Stomach smooth muscle (tissue), 2 donors: ENCODE measurements at regions not wholly inside any gene's neighbourhood (a gene's known extent, or its start where the extent isn't known, plus 50 kb on each side); places are given as distances from the start of the nearest gene placed in this dataset.
"Not testable (repeated sequence)": the region's sequence is repeated elsewhere in the genome, so short reads cannot be mapped to it uniquely, and the experiment has no call there.

Source experiments
- H3K27ac ChIP-seq: one replicate; pipeline ENCODE4 v1.7.0; 2013; ENCODE audit warnings: mild to moderate bottlenecking, low read length, inconsistent platforms
- H3K27me3 ChIP-seq, 2 donors: one replicate each; pipeline ENCODE4 v1.7.0; 2013; ENCODE audit warnings: low read length in 2 of 2; ENCODE audit not compliant: insufficient read depth in 2 of 2, control insufficient read depth in 1 of 2
- H3K36me3 ChIP-seq, 2 donors: one replicate each; pipeline ENCODE4 v1.7.0; 2013; ENCODE audit warnings: low read length in 2 of 2; ENCODE audit not compliant: control insufficient read depth in 2 of 2, insufficient read depth in 2 of 2
- H3K4me1 ChIP-seq: one replicate; pipeline ENCODE4 v1.7.0; 2013; ENCODE audit warnings: low read length; ENCODE audit not compliant: control insufficient read depth, insufficient read depth
- H3K4me3 ChIP-seq, 2 donors: one replicate each; pipeline ENCODE4 v1.7.0; 2013; ENCODE audit warnings: low read length in 2 of 2
- H3K9ac ChIP-seq, 2 donors: one replicate each; pipeline ENCODE4 v1.7.0; 2013; ENCODE audit warnings: low read length in 2 of 2, mild to moderate bottlenecking in 1 of 2
- H3K9me3 ChIP-seq, 2 donors: one replicate each; pipeline ENCODE4 v1.7.0; 2013; ENCODE audit warnings: low read length in 2 of 2; ENCODE audit not compliant: control insufficient read depth in 2 of 2
- donor health status: healthy.
- donor health status: Pancreatic carcinoma.

DNA sequence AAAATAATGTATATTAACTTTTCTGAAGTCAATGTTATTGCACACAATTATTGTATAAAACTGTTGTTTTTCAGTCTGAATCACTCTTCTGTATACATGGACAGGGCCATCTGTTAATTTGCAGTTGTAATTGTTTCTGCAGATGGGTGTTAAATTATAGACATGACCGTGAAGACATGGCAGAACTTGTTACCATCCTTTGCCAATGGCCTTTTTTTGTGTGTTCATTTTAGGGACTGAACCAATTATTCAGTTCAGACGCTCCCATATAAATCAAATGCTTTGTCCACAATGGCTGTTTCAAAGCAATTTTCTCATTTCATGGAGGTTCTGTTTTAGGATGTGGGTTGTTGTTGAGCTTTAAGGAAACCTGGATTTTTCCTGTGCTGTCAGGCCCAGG lies 533.7 kb downstream of the DOK5 start:
- Histone ChIP-seq H3K4me3 (no peak overlapping the region), H3K27me3 (no peaks in the 10 kb centered on the region), H3K27ac (no peak overlapping the region), H3K4me1 (no peaks in the 10 kb centered on the region), H3K36me3 (no peaks in the 10 kb centered on the region), H3K9me3 (no peaks in the 10 kb centered on the region), H3K9ac (no peak overlapping the region)

DNA sequence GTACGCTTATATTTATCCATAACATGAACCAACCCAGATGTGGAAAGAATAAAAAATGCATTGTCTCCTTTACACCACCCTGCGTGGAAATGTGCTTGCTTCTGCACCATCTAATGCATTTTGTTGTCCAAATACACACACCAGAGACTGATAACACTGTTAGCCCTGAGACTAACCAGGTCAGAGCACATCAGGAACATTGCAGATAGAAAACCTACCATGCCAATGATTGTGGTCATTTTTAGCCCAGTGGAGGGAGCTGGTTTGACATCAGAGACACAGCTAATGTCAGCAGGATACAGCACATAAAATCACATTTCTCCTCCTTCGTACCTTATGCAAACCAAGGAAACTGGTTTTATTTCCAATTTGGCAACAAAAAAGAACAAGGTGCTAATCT lies 528.7 kb downstream of the DOK5 start:
- H3K4me3 ChIP-seq = no peak overlapping the region
- no peaks in the 10 kb centered on the region for H3K36me3 ChIP-seq
- H3K4me1 ChIP-seq = no peaks in the 10 kb centered on the region
- H3K9ac ChIP-seq = no peak overlapping the region
- no peaks in the 10 kb centered on the region for H3K9me3 ChIP-seq
- H3K27ac ChIP-seq = no peak overlapping the region
- no peaks in the 10 kb centered on the region for H3K27me3 ChIP-seq

DNA sequence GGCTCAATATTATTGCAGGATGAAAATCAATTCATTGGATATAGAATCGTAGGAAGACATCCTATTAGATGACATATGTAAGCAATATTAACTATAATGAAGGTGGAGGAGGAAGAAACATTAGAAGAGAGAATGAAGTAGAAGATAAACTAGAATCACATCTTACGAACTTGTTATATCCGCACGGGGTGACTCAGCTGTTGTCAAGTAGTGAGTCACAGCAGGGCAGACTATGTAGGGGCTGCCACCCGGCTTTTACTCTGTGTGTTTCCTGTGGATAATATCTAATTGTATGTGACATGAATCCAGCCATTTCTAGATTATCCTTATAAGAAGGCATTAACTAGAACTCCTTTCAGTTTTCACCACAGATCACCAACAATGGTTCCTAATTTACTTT lies 520.2 kb downstream of the DOK5 start:
- Histone ChIP-seq H3K27me3 (no peaks in the 10 kb centered on the region), H3K9ac (no peak overlapping the region), H3K4me3 (no peak overlapping the region), H3K4me1 (no peaks in the 10 kb centered on the region), H3K36me3 (no peaks in the 10 kb centered on the region), H3K9me3 (no peaks in the 10 kb centered on the region), H3K27ac (no peak overlapping the region)

DNA sequence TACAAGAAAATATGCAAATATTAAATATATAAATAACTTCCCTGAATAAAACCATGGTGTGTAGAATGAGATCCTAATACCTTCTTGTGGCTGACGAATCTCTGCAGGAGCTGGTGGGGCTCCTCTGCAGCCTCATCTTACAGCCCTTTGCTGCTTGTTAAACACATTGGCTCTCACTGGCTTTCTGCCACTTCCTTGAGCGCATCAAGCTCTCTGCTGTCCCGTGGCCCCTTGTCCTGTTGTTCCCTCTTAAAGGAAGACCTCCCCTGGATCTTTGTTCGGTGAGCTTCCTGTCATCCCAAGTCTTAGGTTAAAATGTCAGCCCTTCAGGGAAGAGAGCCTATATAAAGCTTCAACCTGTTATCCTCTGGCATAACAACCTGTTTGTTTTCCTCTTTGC lies 519.6 kb downstream of the DOK5 start:
- Histone ChIP-seq H3K9me3 (no peaks in the 10 kb centered on the region), H3K36me3 (no peaks in the 10 kb centered on the region), H3K27me3 (no peaks in the 10 kb centered on the region), H3K9ac (no peak overlapping the region), H3K4me3 (no peak overlapping the region), H3K4me1 (no peaks in the 10 kb centered on the region), H3K27ac (no peak overlapping the region)

DNA sequence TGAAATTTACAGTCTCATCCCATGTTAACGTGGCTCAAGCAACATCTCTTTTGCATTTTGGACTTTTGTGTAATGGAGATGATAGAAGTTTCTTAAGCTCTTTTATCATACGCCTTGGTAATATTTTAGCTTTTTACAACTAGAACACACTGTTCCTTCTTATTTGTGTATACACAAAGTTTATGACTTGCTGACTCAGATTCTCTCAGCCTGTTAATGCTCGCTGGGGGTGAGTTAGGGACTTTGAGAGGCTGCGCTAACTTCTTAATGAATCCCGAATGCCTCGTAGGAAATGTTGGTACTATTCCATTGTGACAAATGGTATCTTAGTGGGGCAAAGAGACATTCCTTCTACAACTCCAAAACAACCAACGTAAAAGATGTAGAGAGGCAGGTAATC lies 509.7 kb downstream of the DOK5 start:
- H3K27me3 ChIP-seq = no peaks in the 10 kb centered on the region
- H3K9me3 ChIP-seq = no peaks in the 10 kb centered on the region
- no peaks in the 10 kb centered on the region for H3K4me1 ChIP-seq
- no peak overlapping the region for H3K4me3 ChIP-seq
- no peak overlapping the region for H3K27ac ChIP-seq
- H3K36me3 ChIP-seq = no peaks in the 10 kb centered on the region
- H3K9ac ChIP-seq = no peak overlapping the region

DNA sequence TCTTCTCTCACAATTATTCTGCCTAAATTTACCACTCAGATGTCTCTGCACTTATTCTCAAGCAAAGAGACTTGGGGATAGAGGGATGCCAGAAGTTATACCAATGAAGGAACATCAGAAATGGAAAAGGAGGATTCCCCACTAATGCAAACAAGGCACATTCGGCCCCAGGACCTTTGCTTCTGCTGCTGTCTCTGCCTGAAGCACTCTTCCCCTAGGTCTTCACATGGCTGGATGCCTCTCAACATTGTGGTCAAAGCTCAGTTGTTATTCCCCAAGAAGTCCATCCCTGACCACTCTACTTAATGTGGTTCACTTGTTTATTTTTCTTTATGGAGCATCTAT lies 508.7 kb downstream of the DOK5 start:
- Histone ChIP-seq H3K4me3 (no peak overlapping the region), H3K9ac (no peak overlapping the region), H3K27ac (no peak overlapping the region), H3K9me3 (no peaks in the 10 kb centered on the region), H3K4me1 (no peaks in the 10 kb centered on the region), H3K36me3 (no peaks in the 10 kb centered on the region), H3K27me3 (no peaks in the 10 kb centered on the region)

DNA sequence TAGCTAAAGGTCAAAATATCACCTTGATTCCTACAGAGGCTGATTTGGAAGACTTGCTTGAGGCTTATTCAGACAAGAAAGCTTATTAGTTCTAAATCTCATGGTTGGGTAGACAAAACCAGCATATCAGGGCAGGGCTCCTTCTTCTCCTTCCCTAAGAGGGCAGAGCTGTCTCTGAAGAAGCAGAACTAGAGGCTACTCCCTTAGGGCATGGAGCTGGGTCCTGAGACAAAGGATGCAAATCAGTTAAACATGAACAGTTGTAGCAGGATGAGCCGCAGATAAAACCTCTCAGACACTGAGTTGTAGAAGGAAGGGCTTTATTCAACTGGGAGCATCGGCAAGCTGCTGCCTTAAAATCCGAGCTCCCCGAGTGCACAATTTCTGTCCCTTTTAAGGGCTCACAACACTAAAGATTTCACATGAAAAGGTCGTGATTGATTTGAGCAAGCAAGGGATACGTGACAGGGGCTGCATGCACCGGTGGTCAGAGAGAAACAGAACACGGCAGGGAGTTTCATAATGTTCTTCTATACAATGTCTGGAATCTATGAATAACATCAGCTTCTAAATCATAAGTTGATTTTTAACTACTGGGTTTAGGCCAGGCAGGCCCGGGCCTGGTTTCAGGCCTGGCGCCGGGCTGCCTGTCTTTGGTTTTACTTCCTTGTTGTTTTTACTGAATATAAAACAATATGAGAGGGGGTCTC lies 508.2 kb downstream of the DOK5 start:
- H3K4me1 ChIP-seq, H3K9me3 ChIP-seq, H3K36me3 ChIP-seq, H3K27ac ChIP-seq, H3K4me3 ChIP-seq, H3K27me3 ChIP-seq, H3K9ac ChIP-seq: not testable (repeated sequence)

DNA sequence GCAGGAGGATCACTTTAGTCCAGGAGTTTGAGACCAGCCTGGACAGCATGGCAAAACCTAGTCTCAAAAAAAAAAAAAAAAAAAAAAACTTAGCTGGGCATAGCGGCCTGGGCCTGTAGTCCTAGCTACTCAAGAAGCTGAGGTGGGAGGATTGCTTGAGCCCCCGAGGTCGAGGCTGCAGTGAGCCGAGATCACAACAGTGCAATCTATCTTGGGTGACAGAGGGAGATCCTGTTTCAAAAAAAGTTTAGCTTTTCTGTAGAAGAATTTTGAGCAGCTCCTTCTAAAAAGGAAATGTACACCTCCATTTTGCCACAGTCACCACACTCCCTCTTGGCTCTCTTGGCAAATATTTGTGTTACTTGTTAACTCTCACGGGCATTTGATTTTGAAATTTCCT lies 505.8 kb downstream of the DOK5 start:
- Histone ChIP-seq H3K9me3 (no peaks in the 10 kb centered on the region), H3K4me1 (no peaks in the 10 kb centered on the region), H3K27ac (no peak overlapping the region), H3K4me3 (no peak overlapping the region), H3K9ac (no peak overlapping the region), H3K36me3 (no peaks in the 10 kb centered on the region), H3K27me3 (no peaks in the 10 kb centered on the region)

DNA sequence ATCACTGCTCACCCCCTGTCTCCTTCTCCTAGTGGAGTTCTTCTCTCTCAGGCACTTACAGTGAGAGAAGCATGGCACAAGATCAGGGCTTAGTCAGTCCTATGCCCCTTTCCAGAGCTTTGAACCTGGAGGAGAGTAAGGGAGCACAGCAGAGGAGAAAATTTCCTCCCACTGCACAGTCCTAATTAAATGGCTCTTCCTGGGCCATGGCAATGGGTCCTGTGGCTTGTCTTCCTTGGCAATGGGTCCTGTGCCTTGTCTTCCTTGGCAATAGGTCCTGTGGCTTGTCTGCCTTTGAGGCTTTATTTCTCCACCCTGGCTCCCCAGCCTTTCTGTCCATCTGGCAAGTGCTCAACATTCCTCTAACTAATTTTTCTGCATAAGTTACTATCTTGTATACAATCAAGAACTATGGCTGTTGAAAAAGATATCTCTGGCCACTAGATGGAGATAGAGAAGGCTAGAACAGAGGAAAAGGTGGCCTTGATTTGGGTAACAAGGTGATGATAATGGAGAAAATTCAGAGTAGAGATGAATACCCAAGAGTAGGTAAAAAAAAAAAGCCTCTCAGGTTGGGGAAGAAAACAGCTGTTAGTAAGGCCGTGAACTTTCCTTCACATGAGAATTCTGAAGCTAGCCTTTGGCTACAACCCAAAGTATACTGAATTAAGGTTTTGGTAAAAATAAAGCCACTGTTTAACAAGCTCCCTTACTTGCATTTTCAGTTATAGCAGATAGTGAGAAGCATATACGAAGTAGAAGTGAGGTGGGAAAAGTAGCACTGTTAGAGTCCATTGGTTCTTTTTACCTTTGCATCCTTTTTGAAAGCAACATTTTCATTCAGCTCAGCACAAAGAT lies 504.9 kb downstream of the DOK5 start:
- H3K27me3 ChIP-seq = no peaks in the 10 kb centered on the region
- H3K9ac ChIP-seq = no peak overlapping the region
- no peaks in the 10 kb centered on the region for H3K4me1 ChIP-seq
- no peak overlapping the region for H3K27ac ChIP-seq
- H3K9me3 ChIP-seq = no peaks in the 10 kb centered on the region
- no peaks in the 10 kb centered on the region for H3K36me3 ChIP-seq
- H3K4me3 ChIP-seq = no peak overlapping the region

DNA sequence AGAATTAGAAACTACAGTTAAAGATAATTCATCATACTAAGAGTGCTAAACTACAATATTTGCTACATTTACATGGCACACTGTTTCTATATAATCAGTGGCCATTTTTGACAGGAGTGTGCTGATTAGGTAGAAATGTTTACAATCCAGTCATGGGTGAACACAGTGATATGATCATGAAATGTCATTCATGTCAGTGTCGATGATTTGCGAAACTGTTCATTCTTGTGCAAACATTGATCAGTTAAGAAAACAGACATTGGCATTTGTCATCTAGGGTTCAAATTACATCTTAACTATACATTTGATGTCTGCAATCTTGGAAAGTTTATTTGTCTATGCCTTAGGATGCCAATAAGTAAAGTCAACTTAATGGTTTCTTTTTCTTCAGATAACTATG lies 474.9 kb downstream of the DOK5 start:
- Histone ChIP-seq H3K27me3 (no peaks in the 10 kb centered on the region), H3K4me3 (no peak overlapping the region), H3K9ac (no peak overlapping the region), H3K4me1 (no peaks in the 10 kb centered on the region), H3K9me3 (no peaks in the 10 kb centered on the region), H3K36me3 (no peaks in the 10 kb centered on the region), H3K27ac (no peak overlapping the region)

DNA sequence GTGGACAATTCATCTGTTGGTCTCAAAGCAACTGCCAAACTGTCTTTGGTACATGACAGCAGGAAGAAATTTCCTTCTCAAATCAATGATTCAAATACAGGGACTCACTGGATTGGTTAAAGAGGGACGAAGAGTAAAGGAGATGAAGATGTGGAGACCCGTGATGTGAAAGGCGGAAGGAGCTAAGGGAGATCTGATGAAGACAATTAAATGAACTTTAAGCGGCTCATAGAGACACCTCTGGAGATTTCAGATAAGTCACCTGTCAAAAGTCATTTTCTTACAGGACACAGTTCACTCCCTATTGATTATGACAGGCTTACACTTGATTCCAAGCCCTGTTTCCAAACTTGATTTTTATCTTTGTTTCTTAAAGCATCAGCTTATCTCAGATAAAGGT lies 466.3 kb downstream of the DOK5 start:
- no peaks in the 10 kb centered on the region for H3K36me3 ChIP-seq
- no peak overlapping the region for H3K9ac ChIP-seq
- no peaks in the 10 kb centered on the region for H3K4me1 ChIP-seq
- no peak overlapping the region for H3K4me3 ChIP-seq
- H3K27ac ChIP-seq = no peak overlapping the region
- no peaks in the 10 kb centered on the region for H3K9me3 ChIP-seq
- no peaks in the 10 kb centered on the region for H3K27me3 ChIP-seq
